UCSD-AML1 (cell line): ENCODE measurements at regions not wholly inside any gene's neighbourhood (a gene's known extent, or its start where the extent isn't known, plus 50 kb on each side); places are given as distances from the start of the nearest gene placed in this dataset.

Experiments
- DNase-seq: peaks from one replicate; lab custom pipeline; 2025; ENCODE audit not compliant: unreplicated experiment; lab: John Stamatoyannopoulos, UW

DNA sequence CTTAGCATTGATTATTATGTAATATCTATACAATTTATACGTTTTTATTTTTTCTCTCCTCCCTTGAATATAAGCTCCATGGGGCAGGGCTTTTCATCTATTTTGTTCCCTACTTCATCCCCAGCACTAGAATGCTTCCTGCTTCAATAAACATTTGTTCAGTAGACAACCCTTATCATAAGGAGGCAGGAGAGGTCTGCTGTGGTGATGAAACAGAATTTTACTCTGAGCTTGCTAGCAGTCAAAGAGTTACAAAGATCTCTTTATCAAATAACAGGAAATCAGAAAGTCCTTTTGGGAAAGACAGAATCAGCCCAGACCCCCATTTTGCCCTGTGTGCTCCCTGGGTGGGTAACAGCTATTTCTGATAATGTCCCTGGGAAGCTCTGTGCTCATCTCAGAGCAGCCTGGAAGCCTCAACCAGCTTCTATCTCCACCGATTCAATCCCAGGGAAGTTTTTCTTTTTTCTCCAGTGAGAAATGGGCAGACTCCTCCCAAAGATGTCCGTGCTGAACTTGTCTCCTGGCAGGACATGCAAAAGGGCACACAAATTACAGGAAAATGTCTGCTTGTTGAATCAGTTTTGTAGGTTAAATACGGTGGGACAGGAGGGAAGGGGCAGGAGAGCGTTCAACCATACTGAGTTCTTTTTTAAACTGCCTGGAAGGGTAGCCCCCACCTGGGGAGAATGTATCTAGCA, 84.7 kb upstream of the PKDCC start:
- no peak for DNase-seq

DNA sequence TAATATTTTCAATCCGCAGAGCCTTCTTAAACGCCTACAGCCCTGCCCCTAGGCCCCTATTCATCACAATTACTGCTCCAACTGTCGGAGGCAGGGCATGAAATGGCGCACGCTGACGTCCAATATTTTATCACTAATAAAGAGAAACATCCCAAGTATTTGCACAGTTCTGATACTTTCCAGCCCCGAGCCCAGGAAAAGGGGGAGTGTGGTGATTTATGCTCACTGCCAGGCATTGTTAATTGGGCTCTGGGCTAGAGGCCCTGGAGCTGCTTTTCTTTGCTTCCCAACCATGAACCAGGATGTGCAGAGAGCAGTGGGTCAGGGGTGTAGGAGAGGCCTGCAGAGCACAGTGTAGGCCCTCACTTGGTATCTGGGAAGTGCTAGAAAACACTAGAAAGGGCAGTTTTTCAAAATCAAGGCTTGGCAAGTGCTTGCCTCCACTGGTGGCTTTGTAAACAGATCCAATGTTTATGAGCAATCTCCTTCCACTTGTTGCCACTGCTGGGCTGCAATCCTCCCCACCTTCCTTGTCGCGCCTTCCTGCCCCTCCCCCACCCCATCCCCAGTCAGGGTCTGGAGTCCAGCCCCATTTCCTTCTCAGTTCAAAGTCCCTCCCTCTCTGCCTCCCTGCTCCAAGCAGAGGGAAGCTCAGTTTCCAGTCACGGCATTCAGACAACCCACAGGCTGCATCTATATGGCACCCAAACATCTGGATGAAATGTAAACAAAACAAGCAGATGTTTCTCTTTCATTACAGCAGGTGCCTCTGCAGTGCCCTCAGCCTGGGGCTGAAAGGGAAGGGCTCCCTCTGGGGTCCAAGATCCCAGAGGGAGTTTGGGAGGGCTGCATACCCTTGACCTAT, 83.9 kb upstream of the PKDCC start:
- DNase-seq, result no peak

DNA sequence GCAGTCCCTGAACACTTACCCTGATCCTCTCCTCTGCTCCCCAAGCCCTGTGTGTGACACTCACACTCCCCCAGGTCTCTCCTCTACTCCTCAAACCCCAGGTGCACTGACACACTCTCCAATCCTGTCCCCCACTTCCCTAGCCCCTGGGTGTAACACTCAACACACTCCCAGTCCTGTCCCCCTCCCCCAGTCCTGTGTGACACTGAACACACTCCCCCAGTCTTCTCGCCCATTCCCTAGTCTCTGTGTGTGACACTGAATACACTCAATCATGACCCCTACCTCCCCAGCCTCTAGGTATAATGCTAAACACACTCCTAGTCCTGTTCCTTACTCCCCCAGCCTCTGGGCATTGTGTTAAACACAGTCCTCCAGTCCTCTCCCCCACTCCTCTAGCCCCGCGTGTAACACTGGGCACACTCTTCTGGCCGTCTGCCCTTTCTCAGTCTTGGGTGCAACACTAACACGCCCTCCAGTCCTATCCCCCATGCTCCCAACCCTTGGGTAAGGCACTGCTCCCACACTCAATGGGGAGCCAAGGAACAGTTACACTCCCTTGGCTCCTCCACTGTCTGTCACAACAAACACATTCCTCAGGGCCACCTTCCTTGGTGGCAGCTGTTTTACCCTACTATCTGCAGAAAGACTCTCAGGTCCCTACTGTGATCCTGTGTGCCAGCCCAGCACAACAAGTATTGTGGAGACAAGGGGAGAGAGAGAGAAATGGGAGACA, 82.5 kb upstream of the PKDCC start:
- DNase-seq, result no peak

DNA sequence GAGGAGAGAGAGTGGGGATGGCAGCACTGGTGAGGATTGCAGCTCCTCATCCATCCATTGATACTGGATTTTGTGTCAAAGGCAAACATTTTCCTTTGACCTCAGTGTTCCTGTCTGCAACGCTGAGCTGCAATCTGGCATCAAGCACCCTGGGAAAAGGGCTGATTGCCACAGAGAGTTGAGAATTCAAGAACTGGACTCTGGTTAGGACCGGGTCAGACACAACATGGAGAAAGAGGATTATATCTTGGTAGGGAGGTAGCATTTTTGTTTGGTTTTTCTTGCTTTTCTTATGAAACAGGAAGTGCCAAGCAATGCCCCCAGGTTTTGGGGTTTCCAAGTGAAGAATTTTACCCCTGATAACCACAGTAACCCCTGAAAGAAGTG, 81.9 kb upstream of the PKDCC start:
- no peak for DNase-seq

DNA sequence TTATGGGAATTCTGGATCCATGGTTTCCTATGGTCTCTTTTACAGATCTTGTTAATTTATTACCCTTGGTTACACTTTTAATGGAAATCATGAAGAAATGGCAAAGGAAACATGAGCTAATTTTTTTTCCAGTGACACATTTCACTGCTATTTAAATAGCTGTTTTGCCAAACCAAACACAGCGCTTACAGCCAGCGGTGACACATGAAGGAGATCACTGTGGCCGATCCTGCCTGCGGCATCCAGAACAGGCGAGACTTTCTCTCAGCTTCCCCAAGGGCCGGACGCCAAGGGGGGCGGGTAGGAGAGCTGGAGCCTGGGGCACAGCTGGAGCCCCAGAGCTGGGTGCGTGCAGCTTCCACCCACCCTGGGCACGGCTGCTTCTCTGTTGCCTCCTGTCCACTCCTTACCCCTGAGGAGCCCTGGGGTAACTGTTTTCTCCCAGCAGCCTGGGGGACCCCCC, 81.4 kb upstream of the PKDCC start:
- DNase-seq, result no peak

DNA sequence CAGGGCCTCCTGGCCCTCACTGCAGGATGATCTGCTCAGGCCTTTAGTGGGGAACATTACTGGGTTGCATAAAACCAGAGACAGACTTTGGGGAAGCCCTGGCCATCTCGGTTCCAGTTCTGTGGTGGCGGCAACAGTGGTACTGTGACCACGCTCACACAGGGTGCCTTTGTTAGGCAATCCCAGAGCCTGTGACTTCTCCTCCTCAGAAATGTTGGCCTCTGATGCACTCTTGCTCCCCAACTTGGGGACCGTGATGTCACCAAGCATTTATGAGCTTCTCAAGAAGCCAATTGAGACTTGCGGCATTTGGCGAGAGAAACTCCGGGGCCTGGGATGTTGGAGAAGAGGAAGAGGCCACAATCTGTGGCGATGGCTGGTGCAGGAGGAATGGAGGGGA, 80.9 kb upstream of the PKDCC start:
- no peak for DNase-seq

DNA sequence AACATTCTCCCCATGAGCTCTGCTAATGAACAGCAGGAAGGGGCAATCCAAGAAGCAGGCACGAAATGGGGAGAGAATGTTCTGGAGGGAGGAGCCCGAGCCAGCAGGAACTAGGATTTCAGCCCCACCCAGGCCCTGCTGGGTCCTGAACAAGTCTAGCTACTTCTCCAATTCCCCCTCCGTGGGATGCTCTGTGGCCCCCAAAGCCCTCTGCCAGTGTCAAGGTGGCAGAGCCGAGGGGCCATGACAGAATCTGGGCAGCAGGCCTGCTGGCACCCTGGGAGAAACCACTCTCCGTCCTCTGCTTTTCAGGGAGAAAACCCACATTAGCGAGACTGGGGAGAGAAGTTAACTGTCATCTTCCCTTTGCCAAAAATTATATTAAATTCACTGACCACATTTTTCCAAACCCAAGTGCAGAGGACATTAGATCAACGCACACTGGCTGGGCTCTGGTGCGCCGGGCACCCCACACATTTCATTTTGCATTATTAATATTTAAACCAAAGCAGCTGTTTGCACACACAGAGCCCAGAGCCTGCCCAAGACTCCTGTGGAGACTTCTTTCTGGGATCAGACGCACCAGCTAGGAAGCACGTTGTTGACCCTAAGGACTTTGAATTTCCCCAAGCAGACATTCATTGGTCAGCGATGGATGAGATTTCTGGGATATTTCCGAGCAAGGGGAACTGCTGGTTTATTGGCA, 80.2 kb upstream of the PKDCC start:
- DNase-seq, result no peak

DNA sequence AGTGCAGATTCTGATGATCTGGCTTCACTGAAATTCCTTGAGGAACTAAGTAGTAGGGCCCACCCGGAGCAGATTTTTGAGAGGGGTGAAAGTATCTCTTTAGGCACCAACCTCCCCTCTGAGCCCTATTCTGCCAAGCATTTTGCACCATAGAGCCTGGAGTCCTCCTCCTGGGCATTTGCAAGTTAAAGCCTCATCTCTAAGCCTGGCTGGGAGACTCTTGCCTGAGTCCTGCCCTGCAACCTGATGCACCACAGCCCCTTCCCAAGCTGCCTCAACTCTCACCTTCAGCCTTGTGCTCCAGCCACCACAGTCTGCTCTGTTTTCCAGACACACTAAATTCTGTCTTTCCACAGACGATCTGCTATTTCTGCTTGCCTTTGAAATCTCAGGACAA, 79.6 kb upstream of the PKDCC start:
- no peak for DNase-seq

DNA sequence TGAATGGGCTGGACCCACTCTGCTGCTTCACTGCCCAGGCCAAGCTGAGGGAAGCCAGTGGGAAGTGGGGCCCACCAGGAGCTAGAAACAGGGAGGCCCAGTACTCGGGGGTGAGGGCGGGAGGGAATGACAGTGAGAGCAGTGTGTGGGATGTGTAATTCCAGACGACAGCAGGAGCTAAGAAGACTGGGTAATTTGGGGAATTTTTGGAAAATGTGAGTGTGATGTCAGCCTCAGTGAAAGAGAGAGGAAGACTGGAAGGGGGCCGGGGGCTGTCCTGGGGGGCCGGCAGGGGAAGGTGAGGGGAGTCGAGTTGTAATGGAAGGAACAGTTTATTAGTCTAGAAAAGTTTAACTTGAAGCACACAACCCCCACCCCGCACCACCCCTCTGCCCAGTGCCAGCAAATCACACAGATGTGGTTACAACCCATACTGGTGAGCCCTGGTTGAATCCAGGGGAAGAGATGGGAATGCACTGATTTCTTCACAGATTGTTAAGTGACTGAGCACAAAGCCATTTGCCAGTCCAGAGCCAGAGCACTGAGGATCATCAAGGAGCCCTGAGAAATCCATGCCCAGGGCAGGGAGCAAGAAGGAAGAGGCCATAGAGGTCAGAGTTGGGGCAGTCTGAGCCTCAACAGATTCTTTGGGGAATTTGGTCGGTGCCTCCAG, 76.7 kb upstream of the PKDCC start:
- no peak for DNase-seq

DNA sequence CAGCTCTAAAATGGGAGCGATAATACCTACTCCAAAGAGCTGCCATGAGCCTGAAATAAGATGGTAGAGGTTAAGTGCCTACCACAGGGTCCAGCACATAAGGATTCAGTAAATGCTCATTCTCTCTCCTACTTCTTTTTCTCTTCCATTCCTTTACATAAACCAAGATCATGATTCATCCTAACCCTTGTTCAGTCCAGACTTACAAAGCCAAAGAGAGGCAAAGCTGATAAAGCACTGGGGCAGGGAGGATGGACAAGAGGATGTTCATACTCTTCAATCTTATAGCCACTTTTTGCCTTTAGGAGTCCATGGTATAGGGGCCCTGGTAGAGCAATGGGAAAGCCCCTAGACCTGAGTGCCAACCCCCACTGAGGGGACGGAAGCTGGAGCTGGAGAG, 75.6 kb upstream of the PKDCC start:
- DNase-seq, result no peak

DNA sequence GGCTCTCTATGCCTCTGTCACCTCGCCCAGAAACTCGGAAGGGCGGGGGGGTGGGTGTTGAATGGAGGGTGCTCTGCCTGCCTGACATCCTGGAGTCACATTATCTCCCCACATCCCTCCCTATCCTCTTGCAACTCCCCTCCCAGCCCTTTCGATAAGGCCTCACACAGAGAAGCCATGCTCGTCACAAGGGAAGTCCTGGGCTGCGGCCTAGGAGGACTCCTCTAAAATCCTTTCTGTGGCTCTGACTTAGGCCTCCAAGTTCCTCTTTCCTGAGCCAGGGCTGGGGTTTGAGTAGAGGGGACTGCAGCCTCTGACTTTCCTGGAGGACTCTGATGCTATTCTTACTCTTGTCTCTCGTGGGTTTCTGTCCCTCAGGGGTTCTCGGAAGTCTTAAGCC, 75.0 kb upstream of the PKDCC start:
- DNase-seq, result peak; percentile 37

DNA sequence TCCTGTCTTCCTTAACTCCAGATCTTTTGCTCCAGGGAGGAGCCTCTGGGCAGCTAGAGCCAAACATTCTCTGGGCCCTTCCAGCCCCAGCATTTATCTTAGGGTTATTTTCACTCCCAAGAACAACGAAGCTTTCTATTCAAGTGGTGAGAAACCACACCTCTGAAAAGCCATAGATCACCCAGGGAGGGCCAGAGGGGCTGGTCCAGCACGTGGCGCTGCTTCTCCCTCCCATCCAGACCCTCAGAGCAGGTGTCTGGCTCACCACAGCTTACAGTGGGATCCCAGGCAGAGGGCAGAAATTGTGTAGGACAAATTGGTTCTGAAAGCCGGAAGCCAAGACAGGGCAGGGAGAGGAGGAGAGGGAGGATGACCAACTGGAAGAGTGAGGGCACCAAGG, 74.0 kb upstream of the PKDCC start:
- no peak for DNase-seq

DNA sequence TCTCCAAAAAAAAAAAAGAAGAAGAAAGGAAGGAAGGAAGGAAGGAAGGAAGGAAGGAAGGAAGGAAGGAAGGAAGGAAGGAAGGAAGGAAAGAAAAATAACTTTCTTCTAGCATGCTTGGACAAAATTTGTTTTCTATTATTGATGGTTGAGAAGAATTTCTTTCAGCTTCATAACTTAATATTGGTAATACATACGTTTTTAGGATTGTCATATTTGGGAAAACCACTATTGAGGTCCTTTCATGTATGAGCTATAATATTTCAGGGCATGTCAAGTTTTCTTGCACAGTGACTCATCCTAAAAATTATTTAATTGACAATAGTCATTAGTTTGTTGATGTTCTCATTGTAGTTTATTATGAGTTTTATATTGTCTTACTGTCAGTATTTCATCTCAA, 66.4 kb upstream of the PKDCC start:
- no peak for DNase-seq

DNA sequence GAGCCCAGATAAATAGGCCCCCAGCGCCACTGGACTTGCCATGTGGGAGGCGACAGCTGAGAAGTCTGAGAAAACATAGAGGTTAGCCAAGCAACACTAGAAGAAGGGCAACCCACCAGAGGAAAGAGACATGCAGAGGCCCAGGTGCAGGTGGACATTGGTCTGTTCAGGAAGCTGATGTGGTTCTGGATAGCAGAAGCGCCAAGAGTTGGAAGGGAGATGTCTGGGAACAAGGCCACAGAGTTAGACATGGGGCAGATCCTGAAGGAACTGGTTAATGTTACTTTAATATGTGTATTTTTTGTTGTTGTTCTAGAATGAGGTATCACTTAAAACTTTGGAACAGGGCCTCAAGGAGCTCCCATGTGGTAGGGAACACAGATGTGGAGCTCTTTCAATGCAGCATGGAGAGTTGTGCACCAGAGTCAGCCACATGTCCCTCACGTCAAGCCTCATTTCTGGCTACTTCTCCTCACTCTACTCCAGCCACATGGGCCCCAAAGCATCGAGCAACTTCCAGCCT, 62.2 kb upstream of the PKDCC start:
- DNase-seq, result no peak

DNA sequence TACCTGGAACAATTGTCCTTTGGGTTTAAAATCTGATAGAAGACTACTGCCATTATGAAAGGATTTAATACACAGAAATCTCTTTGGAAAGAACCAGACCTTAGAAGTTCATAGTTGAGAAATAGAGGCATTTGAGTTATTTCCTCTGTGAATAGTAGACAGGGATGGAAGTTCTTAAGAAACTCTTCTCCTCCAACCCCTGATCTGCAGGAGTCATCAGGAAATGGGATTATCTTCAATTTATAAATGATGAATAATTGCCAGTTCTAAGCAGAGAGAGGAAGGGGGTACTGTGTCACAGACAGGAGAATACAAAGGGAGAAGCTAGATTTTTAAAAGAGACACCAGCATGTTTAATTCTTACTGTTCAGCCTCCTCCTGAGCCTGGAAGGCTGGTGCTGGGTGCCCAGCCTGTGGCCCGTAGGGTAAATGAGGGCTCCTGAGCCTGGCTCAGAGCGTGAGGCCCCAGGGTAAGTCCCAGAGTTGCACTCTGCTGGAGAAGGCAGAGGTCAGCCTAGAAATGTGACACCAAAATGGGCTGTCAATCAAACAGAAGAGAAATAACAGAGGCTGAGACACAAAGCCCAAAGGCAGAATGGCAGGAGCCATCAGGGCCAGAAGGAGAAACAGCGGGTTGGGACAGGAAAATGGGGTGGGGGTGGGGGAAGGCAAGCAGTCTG, 58.2 kb upstream of the PKDCC start:
- no peak for DNase-seq

DNA sequence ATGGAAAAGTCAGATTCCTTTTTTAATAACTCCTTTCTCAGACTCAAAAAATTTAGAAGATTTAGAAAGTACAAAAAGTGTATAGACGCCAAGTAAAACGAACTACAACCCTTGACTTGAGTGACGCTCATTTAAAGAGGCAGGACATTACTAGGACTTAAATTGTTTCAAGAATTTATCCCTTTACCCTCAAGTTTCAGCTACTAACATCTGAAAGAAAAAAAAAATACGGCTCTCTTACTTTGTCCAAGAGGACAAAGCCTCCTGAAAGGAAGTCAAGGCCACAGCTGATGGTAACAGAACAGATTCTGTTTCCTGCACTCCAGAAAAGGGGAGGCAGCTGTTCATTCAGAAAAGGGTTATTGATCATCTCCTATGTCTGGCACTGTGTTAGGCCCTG, 57.6 kb upstream of the PKDCC start:
- DNase-seq, result no peak

DNA sequence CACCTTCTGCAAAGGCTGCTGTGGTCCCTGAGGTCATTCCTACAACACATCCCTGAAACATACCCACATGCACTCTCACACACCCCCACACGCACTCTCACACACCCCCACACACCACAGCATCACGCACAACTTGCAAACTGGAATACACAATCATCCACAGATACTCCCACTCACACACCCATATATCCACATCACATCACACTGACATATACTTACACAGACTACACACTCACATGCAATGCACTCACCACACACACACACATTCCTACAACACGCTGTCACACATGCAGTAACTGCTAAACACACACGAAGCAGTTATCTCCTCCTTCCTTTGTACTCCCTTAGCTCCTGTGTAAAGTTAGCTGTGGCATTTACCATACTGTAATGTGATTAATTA, 57.1 kb upstream of the PKDCC start:
- DNase-seq, result no peak

DNA sequence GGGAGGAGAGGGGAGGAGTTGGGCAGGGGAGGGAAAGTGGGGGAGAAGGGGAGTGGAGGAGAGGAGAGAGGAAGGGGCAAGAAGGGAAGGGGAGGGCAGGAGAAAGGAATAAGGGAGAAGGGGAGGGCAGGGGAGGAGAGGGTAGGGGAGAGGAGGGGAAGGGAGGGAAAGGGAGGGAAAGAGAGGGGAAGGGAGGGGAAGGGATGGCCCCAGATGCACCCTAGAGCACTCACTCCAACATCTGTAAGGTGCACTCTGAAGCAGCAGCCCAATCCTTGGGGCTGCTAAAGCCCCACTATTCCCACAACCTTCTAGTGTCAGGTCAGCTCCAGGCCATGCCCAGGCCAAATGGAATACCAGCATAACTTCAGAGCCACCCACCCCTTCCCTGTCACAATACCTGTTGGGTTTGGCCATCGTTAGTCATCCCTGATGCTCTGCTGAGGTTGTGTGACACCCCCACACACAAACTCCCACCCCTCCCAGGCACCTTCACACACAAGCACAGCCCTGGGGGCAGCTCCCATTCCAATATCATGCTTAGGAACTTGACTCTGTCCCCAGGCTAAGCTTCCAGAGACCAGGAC, 55.7 kb upstream of the PKDCC start:
- no peak for DNase-seq

DNA sequence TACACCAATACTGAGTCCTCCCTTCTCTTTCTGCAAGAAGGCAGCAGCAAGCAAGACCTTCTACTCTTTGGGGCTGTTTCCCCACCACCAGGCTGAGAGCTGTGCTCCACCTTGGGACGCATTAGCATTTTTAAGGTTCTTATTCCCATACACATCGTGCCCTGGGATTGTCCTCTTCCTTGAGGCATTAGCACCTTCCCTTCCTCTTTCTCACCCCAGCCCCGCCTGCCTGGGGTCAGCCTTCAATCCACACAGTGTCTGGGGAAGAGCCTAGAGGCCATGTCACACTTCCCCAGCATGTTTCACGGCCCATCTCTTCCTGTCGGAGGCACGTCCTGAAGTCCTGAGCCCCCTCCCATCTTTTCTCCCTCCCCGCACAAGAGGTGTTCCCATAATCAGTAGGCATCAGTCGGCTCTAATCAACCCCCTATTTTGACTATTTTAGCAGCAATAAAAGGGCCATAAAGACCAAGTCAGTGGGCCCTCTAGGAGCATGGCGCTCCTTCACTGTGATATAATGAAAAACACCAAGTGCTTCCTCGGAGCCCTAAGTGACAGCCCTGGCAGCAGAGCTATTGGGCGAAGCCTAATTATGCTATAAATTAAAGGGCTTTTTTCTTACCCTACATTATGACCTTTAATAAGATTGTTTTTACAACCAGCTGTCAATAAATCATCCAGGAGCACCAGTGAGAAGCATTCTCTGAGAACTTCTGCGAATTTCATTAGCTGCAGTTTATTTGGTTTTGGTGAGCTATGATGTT, 55.0 kb upstream of the PKDCC start:
- no peak for DNase-seq
